ENCODE measurements at regions not wholly inside any gene's neighbourhood (a gene's known extent, or its start where the extent isn't known, plus 50 kb on each side); places are given as distances from the start of the nearest gene placed in this dataset.
"Not testable (repeated sequence)": the region's sequence is repeated elsewhere in the genome, so short reads cannot be mapped to it uniquely, and the experiment has no call there.

DNA sequence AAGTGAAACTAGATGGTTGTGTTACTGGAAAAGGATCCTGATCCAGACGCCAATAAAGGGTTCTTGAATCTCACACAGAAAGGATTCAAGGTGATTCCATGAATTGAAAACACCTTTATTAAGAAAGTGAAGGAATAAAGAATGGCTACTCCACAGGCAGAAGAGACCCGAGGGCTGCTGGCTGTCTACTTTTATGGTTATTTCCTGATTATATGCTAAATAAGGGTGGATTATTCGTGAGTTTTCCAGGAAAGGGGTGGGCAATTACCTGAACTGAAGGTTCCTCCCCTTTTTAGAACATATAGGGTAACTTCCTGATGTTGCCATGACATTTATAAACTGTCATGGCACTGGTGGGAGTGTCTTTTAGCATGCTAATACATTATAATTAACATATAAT, 50.9 kb upstream of the WARS2 start:
- no peak for DNase-seq

DNA sequence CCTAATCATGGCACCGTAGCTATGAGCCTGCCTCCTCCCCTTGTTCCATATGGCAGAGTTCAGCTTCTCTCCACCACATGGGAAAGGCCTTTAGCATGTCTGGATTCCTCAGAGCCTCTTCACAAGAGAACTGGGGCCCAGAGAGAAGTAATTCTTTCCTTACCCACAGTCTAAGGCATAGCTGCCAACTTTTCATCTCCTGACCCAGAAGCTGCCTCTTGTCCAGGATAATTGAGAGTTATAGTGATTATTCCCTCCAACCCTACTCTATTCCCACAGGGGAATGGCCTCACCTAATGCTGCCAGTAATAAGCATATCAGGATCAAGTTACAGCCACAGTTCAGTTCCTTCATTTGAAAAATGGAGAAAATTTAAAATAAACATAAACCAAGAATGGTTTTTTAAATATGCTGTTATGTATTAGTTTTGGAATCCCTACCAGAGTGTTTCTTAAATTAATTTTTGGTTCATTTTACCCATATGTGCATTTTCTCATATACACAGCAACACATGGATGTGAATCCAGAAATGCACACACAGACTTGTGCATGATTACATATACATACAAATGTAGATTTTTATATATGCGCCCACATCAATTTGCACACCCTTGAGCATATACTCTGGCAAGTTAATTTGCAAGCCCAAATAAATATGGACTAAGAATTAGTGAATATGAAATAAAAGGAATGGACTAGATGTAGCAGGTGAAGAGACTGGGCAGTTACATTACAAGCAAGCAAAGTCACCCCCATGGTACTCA, 63.9 kb upstream of the WARS2 start:
- DNase-seq, result no peak

DNA sequence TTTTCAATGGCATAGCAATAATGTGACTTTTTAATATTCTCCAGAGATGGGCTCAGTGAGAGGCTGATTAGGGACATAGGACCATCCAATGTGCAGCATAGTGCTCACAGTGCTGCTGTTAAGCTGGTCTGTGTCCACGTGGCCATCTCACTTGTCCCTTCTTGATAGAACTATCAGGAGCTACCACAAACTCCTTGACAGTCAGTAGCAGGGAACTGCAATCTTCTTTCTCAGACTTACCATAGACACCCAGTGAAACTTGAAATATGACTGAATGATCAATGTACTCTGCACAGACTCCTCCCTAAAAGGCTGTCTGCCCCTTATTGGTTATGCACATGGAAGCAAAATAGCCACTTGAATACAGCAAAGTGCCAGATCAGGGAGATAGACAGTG, 64.5 kb upstream of the WARS2 start:
- DNase-seq, result no peak

DNA sequence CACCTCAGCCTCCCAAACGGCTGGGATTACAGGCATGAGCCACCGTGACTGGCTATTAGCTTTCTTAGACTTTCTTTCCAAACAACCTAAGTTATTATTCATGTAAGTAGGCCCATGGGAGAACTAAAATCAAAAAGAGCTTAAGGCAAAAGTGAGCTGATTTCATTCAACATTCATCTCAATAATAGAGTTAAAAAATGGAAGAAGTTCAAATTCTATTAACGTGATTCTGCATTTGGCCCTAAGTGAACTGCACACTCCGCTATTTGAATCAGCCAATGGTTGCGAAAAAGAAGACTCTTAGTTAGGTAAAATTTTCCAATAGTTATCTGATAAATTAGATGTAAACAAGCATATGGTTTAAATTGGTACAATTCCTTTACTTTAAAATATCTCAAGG, 68.6 kb upstream of the WARS2 start:
- DNase-seq, result no peak

DNA sequence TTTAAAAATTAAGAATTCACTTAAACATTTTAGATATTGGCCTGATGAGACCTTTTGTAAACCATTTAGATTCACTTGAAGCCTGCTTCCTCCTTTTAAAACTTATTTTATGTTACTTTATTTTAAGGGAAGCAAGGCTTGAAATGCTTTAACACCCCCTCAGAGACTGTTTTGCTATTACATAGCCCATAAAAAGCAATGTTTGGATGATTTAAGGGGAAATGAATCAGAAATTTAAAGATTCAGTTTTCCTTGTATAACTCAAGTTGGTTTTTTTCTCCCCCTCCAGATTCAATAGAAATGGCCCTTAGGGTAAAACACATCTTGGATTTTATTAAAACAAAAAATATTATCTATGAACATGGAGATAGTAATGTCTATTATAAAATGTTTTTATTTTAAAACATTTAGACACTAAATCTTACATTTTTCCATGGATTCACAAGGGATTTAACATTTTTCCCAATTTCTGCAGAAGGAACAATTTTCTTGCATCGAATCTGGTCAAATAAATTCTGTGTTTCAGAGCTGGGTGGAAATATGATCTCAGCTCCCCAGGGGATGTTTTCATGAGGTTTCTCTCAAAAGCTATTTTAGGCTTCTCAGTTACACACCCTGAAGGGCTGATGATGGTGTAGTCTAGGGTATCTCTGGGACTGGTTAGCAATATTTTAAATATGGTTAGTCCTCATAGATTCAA, 69.3 kb upstream of the WARS2 start:
- DNase-seq, result no peak

DNA sequence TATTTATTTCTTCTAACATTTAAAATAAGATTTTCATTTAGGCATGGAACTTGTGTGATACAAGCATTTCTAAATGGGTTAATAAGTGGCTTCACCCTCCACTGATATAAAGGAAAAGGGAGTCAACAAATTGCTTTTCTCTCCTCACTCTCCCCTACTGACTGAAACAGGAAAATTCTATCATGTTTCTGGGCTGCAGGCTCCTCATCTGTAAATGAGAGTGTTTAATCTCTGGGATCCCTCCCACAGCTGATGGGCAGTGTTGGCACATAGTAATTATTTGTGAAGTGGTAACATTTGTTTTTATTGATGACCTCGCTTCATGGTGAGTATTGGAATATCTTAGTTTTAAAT, 69.8 kb upstream of the WARS2 start:
- DNase-seq, result no peak

DNA sequence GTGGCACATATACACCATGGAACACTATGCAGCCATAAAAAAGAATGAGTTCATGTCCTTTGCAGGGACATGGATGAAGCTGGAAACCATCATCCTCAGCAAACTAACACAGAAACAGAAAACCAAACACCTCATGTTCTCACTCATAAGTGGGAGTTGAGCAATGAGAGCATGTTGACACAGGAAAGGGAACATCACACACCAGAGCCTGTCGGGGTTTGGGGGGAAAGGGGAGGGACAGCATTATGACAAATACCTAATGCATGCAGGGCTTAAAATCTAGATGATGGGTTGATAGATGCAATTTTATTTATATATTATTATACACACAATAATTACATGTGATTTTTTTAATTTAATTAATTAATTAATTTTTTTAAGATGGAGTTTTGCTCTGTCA, 72.8 kb upstream of the WARS2 start:
- DNase-seq, result not testable (repeated sequence)

DNA sequence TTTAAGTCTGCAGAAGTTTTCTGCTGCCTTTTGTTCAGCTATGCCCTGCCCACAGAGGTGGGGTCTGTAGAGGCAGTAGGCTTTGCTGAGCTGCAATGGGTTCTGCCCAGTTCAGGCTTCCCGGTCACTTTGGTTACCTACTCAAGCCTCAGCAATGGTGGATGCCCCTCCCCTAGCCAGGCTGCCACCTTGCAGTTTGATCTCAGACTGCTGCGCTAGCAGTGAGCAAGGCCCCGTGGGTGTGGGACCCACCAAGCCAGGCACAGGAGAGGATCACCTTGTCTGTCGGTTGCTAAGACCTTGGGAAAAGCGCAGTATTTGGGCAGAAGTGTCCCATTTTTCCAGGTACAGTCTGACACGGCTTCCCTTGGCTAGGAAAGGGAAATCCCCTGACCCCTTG, 74.5 kb upstream of the WARS2 start:
- DNase-seq, result not testable (repeated sequence)

DNA sequence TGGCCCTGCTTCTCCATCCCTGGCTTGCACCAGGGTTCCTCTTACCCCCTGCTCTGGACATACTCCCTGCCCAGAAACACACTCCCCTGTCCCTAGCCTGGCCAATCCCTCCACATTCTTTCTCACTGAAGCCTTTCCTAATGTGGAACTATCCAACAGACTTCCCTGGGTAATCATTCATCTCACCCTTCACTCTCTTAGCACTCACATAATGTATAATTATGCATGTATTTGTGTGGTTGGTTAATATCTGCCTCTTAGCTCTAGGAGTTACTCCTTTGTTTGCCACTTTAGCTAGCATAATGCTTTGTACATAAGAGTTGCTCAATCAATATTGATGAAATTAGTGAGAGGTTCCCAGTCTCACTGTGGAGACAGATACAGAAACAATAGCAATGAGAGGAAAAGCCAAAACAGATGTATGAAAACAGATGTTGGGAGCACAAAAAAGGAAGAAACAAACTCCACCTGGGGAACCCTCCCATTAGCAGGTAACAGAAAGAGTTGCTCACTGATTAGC, 76.9 kb upstream of the WARS2 start:
- DNase-seq, result no peak

DNA sequence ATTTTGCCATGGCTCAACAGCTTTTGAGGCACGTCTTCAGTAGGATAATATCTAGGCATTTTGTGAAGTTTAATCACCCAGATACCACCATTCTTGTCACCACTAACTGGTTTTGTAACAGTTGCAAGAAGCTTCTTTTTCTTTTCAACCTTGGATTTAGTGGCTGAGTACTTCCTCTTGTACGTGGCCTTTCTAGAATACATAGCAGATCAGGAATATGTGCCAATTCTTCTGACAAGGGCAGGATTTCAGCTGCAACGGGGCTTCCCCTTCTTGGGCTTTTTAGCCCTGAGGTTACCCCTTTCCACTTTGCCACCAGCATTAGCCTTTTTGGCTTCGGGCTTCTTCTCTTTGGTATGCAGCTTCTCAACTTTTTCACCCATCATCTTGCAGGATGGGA, 79.3 kb upstream of the WARS2 start:
- DNase-seq, result no peak

DNA sequence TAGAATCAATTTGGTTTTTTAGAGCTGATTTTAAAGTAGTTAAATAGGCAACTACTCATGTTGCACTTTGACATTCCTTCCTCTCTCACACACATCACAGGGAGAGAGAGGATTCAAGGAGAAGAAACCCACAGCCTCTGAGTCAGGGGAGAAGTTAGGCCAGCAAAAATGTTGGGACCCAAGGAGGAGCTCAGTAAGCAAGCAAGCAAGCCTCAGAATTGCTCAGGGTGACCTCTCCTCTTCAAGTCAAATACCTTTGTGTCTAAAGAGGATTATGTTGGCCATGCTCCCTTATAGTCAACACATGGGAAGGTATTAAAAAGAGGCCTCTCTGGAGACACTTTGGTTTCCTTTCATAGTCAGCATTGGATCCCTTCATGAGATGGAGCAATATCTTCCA, 80.5 kb upstream of the WARS2 start:
- no peak for DNase-seq

DNA sequence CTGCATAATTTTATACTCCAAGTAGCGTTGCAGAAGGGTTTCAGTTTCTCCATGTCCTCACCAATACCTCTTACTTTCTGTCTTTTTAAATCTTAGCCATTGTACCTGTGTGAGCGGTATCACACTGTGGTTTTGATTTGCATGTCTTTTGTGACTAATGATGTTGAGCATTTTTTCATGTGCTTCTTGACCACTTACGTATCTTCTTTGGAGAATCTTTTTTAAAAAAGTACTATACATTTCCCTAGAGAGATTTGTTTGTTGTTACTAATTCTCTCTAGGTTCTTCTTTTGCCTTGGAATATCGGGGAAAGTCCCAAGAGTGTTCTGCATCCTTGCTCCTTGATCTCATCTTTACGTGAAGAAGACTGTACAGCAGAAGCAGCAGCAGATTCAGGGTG, 81.8 kb upstream of the WARS2 start:
- no peak for DNase-seq

DNA sequence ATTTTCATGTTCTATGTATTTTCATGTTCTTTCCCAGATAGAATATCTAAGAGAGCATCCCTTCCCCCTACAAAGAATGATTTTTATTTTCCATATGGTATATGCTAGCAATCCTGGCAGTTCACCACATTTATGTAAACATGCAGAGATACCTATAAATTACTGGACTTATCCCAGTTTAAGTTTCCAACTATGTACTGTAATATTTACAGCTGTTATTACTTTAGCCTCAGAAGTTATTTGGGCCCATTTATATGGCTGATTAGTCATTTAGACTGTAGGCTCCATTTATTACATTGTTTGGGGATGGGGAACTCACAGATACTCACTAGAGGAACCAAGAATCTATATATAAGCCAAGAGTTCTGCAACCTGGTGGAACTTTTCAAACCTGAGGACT, 84.8 kb upstream of the WARS2 start:
- DNase-seq, result no peak

DNA sequence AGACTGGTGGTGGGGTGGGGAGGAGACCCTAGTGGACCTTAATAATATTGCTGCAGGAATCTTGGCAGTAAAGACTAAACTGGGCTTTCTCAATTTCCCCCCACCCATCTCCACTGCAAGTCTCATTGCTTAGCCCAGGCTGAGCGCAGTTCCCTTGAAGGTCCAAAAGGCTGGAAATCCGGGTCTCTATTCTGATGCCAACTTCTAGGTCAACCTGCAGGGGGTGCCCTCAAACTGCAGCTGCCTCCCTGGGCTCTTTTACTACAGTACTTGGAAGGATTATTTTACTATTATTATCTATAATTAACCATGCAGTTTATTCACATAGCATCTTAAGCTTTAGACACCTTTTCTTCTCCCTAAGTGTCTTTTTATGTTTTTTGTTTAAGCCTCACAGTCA, 85.4 kb upstream of the WARS2 start:
- DNase-seq, result no peak

DNA sequence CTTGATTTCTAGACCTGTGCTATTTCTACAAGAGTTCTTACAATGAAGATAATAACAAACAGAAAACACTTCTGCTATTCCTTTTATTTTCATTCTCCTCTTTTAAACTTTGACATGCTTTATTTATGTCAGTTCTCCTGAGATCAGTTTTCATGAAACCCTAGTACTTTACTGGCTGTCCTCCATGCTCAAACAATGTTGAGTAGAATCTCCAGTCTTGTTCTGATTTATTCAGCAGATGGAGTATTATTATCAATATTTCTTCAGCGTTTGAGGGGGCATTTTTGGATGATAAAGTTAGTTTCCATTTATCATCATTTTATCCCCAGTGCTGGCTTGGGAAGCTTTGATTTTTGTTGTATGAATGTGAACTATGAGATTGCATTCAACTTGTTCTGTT, 85.9 kb upstream of the WARS2 start:
- no peak for DNase-seq

DNA sequence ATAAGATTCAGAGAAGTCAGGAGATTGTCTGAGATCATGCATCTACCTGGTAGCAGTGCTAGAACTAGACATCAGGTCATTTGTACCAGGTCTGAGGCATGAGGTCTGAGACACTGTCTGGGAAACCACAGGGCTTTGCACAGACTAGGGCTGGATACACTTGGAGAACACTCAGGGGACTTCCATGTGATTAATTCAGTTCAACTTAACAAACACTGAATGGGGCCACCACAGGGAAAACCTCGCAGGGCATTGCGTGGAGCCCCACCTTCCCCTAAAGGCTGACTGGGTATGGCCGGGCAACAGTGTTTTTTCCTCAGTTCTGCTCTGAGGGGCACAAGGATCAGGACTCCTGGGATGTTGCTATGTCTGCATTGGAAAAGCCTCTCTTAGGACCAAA, 86.5 kb upstream of the WARS2 start:
- DNase-seq, result no peak

DNA sequence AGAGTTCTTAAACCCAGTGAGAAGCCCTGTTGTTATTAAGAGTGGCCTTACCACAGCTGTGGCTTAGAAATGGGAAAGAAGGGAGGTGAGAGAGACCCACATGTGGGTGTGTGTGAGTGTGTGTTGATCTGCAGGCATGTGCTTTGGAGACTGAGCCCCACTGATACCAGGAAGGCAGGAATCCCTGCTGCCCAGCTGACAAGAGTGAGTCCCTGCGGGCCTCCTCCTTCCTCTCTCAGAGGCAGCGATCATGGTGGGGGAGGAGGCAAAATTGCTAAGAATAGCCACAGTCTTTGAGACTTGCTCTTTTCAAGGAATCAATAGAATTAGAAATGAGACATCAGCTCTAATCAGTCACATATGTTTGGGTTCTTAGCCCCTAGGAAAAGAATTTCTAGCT, 87.0 kb upstream of the WARS2 start:
- no peak for DNase-seq

DNA sequence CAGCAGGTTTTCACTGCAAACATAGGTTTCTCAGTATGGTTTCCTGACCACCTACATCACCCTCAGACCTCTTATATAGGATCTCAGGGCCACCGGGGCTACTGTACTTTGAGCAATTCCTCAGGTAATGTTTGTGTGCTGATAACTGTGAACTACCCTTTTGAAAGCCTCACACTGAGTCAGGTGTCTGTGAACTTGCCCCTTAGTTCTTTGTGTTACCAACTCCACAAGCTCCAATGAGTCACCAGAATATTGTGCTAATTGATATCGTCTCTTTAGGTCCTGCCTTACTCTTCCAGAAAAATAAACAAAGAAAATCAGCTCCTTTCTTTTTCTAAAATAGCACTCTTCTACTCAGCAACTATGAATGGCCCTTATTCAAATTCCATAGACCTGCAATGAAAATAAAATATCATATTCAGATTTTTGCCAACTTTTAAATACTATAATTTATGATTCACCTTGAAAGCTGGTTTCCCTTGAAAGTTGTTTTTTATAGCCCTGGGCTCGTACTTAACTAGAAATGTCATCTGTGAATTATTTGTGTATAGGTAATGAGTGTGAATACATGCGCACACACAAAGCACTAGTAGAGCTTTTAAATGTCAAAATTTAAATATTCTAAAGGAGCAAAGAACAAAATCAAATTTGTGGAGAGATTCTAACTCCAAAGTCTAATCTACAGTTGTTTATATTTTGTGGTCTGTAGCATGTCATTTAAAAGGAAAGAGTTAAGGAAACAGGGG, 88.1 kb upstream of the WARS2 start:
- DNase-seq, result no peak

DNA sequence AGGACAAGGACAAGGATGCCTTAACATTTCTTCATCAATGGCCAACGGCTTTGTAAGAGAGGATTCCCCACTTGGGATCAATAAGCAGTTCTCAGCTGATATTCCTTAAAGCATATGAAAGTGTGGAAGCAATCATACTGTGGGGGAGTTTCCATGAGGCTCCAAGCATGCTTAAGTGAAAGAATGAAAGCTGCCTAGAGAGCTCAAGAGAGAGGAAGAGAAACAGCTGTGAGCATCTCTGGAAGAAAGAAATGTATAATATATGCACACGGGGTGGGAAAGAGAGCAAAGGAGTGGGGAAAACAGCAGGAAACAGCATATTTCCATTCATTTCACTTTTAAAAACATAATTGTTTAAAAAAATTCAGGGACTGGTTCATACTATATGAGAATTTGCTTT, 94.7 kb upstream of the WARS2 start:
- no peak for DNase-seq

DNA sequence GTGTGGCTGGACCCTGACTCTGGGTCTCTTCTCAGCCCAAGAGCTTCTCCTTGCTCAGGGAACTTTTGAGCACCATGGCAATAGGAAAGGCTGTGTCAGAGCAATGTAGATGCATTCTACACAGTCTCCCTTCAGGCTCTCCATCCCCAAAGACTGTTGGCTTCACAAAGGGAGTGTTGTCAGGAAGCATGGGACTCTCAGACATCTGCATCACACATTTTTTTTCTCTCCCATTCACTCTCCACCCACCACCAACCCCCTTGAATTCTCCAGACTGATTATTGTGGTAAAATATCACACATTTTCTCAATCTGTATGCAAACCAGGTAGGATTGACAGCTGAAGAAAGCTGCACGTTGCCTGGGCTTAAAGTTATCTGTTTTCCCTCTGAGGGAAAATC, 105.4 kb upstream of the WARS2 start:
- no peak for DNase-seq

DNA sequence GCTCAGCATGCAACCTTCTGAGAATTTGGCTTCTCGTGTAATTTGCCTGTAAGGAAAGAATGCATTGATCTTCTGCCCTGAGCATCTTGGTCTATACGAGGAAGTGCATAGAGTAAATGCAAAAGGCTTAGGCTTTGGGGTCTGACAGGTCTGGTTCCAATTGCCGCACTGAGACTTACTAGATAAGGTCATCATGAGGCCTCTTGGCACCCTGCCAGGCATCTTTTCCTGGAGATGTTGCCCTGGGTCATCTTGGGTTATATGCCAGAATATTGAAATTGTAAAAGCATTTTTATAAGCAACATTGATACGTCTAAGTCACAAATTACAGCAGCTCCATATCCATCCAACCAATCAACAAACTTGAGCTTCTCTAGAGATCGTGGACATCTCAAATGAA, 108.8 kb upstream of the WARS2 start:
- DNase-seq, result no peak

DNA sequence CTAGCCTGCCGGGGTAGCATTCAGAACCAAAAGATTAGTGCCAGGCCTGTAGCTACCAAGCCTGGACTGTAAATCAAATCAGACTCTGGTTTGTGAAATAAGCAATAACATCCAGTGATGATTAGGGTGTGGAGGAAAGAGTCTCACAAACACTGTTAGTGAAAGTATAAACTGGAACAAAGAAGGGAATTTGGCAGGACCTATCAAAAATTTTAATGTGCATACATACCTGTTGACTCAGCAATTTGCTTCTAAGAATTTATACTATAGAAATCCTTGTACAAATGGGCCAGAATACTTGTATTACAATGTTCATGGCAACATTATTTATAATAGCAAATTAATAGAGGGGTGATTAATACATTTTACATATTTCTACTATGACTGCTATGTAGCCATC, 109.8 kb upstream of the WARS2 start:
- DNase-seq, result no peak

DNA sequence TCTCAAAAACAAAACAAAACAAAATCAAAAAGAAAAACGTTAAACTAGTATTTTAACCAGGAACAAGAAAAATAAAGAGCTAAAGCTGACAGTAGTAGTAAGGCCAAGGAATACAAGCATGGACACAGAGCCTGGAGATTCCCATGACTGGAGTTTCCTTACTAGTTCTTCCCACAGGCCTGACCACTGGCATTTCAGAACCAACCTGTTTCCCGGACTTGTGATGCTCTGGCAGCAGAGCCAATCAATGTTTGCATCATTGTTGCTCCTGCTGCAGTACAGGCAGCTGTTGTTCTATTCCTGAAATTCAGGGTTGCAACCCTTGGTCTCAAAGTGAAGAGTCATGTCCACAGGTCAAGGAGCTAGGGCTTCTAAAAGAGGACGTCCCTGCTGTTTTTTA, 111.3 kb upstream of the WARS2 start:
- no peak for DNase-seq

DNA sequence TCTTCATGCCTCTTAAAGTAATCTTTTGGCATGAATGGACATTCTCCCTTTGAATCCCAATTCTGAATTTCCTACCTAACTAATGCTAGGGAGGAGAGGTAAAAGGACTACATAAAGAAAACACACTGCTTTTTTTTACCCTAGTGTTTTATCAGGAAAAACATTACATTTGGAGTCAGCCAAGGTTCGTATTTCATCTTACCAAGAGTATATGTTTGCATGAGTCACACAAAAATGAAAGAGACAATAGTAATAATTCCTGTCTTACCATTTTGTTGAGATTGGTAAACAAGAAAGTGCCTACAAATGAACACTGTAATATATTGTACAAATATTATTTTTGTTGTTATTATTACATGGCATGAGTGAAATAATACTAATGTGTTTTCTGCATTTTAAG, 112.9 kb upstream of the WARS2 start:
- DNase-seq, result no peak

Measured in NCI-H1694 treated with DMSO at 0.1 percent for 48 hours (cell line).